Thyroid gland (tissue), 4 donors: ENCODE measurements at regions not wholly inside any gene's neighbourhood (a gene's known extent, or its start where the extent isn't known, plus 50 kb on each side); places are given as distances from the start of the nearest gene placed in this dataset.

Experiments
- DNase-seq, 2 donors: peaks; one replicate each; pipeline ENCODE4 v3.0.0-alpha.2; 2019
- H3K27ac ChIP-seq, 3 donors: fragments of 200-600 bp; sonication (generic); 1 replicate in 2 of 3; 2 replicates in 1 of 3; pipeline ENCODE4 v1.5.1; 2016 to 2019; ENCODE audit warnings: mild to moderate bottlenecking in 1 of 3, moderate library complexity in 1 of 3
- H3K27me3 ChIP-seq: fragments of 200-600 bp; sonication (generic); one replicate; pipeline ENCODE4 v1.5.1; 2019
- H3K36me3 ChIP-seq, 2 donors: fragments of 200-600 bp; sonication (generic); one replicate each; pipeline ENCODE4 v1.5.1; 2016 to 2019
- H3K4me1 ChIP-seq, 2 donors: fragments of 200-600 bp; sonication (generic); one replicate each; pipeline ENCODE4 v1.5.1; 2017 to 2019
- H3K4me3 ChIP-seq, 3 donors: fragments of 200-600 bp; sonication (generic); replicated peaks in 1 of 3; 1 replicate in 2 of 3; 2 replicates in 1 of 3; pipeline ENCODE4 v1.5.1; 2016; ENCODE audit warnings: mild to moderate bottlenecking in 1 of 3
- H3K9me3 ChIP-seq: fragments of 200-600 bp; sonication (generic); one replicate; pipeline ENCODE4 v1.5.1; 2017
- POLR2A ChIP-seq, 2 donors: fragments of 450-650 bp; IDR thresholded peaks; one replicate each; pipeline ENCODE4 v1.6.1; 2017; ENCODE audit warnings: antibody characterized with exemption in 2 of 2, mild to moderate bottlenecking in 2 of 2, moderate library complexity in 1 of 2
- WGBS, 2 donors: methylation state at CpG; one replicate each; pipeline ENCODE4 v1.1.5; 2017; 5-methylcytosine and 5-hydroxymethylcytosine counted together
- intact Hi-C: fragments of 100-400 bp; cut with DNase I; formaldehyde crosslinking; loops from one replicate; pipeline ENCODE4 v1.15.1; 2023
- TF ChIP-seq, protein P1 (sequence below), 6 experiments: fragments of 200-600 bp in 3 of 6; fragments of 450-650 bp in 3 of 6; sonication (generic) in 3 of 6; IDR thresholded peaks; one replicate each; pipeline ENCODE4 v1.5.1; 2016 to 2019; ENCODE audit warnings: antibody characterized with exemption in 6 of 6, mild to moderate bottlenecking in 2 of 6, inconsistent platforms in 1 of 6, moderate library complexity in 1 of 6

DNA sequence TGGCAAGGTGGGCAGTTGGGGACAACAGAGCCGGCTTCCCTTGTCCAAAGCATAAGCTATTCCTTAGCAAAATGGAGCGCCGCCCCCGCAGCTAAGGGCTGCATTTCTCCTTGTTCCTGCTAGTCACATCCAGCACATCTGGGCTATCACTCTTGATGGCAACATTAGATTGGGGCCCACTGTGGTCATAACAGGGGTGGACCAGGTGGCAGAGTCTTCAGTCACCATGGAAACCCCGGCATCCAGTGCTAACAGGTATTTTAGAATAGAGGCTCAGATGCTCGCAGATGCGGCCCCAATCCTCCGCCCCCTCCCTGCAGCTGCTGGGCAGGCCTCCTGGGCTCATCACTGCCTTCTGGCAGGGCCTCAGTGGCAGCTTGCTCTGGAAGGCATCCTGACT lies 125.9 kb downstream of the GPCPD1 start:
- H3K4me1 ChIP-seq: no peaks in the 10 kb centered on the region
- intact Hi-C loops: no loop called here
- TF ChIP-seq POLR2A (IDR thresholded peaks at IDR 0.05): no peak
- TF ChIP-seq, protein P1, sequence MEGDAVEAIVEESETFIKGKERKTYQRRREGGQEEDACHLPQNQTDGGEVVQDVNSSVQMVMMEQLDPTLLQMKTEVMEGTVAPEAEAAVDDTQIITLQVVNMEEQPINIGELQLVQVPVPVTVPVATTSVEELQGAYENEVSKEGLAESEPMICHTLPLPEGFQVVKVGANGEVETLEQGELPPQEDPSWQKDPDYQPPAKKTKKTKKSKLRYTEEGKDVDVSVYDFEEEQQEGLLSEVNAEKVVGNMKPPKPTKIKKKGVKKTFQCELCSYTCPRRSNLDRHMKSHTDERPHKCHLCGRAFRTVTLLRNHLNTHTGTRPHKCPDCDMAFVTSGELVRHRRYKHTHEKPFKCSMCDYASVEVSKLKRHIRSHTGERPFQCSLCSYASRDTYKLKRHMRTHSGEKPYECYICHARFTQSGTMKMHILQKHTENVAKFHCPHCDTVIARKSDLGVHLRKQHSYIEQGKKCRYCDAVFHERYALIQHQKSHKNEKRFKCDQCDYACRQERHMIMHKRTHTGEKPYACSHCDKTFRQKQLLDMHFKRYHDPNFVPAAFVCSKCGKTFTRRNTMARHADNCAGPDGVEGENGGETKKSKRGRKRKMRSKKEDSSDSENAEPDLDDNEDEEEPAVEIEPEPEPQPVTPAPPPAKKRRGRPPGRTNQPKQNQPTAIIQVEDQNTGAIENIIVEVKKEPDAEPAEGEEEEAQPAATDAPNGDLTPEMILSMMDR (IDR thresholded peaks at IDR 0.05): no peak
- no peak overlapping the region for H3K27ac ChIP-seq
- DNase-seq: no peak
- no peak overlapping the region for H3K4me3 ChIP-seq
- no peaks in the 10 kb centered on the region for H3K36me3 ChIP-seq
- no peaks in the 10 kb centered on the region for H3K27me3 ChIP-seq
- H3K9me3 ChIP-seq: no peaks in the 10 kb centered on the region
- 82 to 92% methylated on average over 6 to 7 of the region's 8 CpGs for WGBS, 2 donors

DNA sequence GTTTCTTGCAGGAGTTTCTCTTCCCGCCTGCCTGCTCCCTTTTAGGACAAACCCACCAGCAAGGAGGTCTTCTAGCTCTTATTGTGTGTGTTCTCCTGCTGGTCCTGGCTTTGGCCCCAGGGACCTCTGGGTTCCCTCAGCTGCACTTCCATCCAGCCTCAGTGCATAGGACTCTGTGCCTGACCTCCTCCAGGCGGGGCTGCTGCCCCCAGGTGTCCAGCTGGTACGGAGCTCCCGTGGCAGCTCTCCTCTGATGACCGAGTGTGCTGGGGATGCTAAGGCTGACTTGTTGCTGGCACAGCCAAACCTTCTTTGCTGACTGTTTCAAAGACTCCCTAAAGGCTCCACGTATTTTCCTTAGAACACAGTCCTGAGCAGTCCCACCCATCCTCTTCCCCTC lies 126.5 kb downstream of the GPCPD1 start:
- intact Hi-C loops: no loop called here
- 66 to 68% methylated on average over 3 to 5 of the region's 6 CpGs for WGBS, 2 donors
- no peak overlapping the region for H3K4me3 ChIP-seq
- no peaks in the 10 kb centered on the region for H3K27me3 ChIP-seq
- no peaks in the 10 kb centered on the region for H3K9me3 ChIP-seq
- no peak overlapping the region for H3K27ac ChIP-seq
- no peaks in the 10 kb centered on the region for H3K4me1 ChIP-seq
- DNase-seq: no peak
- no peaks in the 10 kb centered on the region for H3K36me3 ChIP-seq
- TF ChIP-seq POLR2A (IDR thresholded peaks at IDR 0.05): no peak
- TF ChIP-seq, protein P1 (IDR thresholded peaks at IDR 0.05): no peak

DNA sequence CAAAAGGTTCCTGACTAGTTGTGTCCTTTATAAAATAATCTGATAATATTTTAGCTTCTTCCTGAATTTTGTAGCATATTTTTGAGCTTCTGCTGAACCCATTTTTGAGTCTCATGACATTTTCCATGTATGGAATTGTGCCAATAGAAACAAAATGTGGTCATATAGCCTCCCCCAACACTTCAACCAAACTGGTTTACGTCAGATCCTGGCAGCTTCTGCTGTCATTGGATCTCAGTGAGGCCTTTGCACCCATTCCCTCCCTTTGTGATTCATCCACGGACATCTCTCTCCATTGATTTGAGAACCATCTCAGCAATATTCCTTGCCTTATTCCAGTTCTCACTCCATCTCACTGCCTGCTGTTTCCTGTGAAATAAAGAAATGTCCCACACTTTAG lies 128.0 kb downstream of the GPCPD1 start:
- intact Hi-C loops: no loop called here
- no peaks in the 10 kb centered on the region for H3K9me3 ChIP-seq
- 57 to 63% methylated on average over 2 of the region's 2 CpGs for WGBS, 2 donors
- no peaks in the 10 kb centered on the region for H3K27me3 ChIP-seq
- DNase-seq: no peak
- H3K4me1 ChIP-seq: no peaks in the 10 kb centered on the region
- no peaks in the 10 kb centered on the region for H3K36me3 ChIP-seq
- no peak overlapping the region for H3K27ac ChIP-seq
- no peak overlapping the region for H3K4me3 ChIP-seq
- TF ChIP-seq, protein P1 (IDR thresholded peaks at IDR 0.05): no peak
- no peak for TF ChIP-seq POLR2A (IDR thresholded peaks at IDR 0.05)

DNA sequence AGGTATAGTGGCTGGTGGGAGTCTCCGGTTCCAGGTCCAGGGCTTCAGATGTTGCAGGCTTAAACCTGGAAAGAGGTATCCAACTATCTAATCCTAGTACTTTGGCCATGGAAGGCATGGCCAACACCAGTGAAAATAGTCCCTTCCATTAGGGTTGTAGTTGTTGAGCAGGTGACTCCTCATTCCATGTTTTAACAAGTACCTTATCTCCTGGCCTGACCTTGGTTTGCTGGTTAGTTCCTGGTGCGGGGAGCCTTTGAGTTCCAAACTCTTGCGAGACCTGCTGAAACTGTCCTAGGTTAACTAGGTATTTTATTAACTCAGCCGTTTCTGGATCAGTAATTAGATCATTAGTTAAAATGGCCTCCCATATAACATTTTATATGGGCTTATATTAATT lies 128.9 kb downstream of the GPCPD1 start:
- DNase-seq: no peak
- Histone ChIP-seq H3K4me3 (no peak overlapping the region), H3K4me1 (no peaks in the 10 kb centered on the region), H3K9me3 (no peaks in the 10 kb centered on the region), H3K36me3 (no peaks in the 10 kb centered on the region), H3K27me3 (no peaks in the 10 kb centered on the region), H3K27ac (no peak overlapping the region)
- no peak for TF ChIP-seq POLR2A (IDR thresholded peaks at IDR 0.05)
- TF ChIP-seq, protein P1 (IDR thresholded peaks at IDR 0.05): no peak
- WGBS, 2 donors: 87 to 90% methylated on average over 4 of the region's 4 CpGs
- intact Hi-C loops: no loop called here

DNA sequence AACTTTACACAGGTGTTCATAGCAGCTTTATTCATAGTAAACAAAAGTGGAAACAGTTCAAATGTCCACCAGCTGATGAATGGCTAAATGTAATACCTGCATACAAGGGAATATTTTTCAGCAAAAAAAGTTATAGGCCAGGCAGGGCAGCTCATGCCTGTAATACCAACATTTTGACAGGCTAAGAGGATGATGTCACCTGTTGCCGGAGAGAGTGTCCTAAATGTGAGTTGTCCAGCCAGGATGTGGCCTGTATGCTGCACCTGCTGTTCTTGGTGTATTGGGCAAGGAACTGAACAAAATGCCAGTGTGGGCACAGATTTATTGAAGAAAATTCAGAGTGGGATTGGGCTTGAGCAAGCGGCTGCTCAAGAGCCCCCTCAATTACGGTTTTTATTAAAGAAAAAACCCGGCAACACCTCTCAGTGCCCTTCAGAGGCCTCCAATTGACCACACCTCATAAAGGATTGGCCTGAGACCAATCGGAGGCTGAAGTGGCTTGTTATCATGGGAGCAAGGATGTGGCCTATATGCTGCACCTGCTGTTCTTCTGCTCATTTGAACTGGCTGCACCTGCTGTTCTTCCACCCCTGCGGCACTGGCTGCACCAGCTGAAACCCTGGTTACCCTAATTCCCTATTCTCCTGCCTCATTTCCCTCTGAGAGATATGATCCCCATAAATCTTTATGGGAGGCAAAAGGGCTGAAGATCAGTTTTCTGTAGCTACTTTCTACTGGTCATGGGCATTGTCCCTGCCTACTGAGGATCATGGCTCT lies 129.8 kb downstream of the GPCPD1 start:
- no peak for TF ChIP-seq POLR2A (IDR thresholded peaks at IDR 0.05)
- TF ChIP-seq, protein P1 (IDR thresholded peaks at IDR 0.05): no peak
- Histone ChIP-seq H3K9me3 (no peaks in the 10 kb centered on the region), H3K36me3 (no peaks in the 10 kb centered on the region), H3K4me1 (no peaks in the 10 kb centered on the region), H3K27ac (no peak overlapping the region), H3K4me3 (no peak overlapping the region), H3K27me3 (no peaks in the 10 kb centered on the region)
- no peak for DNase-seq
- whole genome bisulfite sequencing, 2 donors: 78 to 82% methylated on average over 6 of the region's 6 CpGs
- intact Hi-C loops: no loop called here
